ENCODE measurements at regions not wholly inside any gene's neighbourhood (a gene's known extent, or its start where the extent isn't known, plus 50 kb on each side); places are given as distances from the start of the nearest gene placed in this dataset.

GRCh38 chr4:181684310-181684709 lies 558.9 kb upstream of the TENM3 start:
- Histone ChIP-seq H3K27ac (ENCODE audit: control insufficient read depth, insufficient read depth) (no peak overlapping the region), H3K36me3 (ENCODE audit: control insufficient read depth in 2 of 2, insufficient read depth in 2 of 2, low read length in 1 of 2) (no peaks in the 10 kb centered on the region), H3K4me2 (ENCODE audit: control insufficient read depth, insufficient read depth) (no peak overlapping the region), H4K20me1 (ENCODE audit: control insufficient read depth, insufficient read depth) (no peaks in the 10 kb centered on the region), H2AFZ (ENCODE audit: control insufficient read depth, low read depth, low read length) (no peak overlapping the region), H3K4me1 (ENCODE audit: control insufficient read depth, insufficient read depth, low read length) (no peaks in the 10 kb centered on the region), H3K9ac (ENCODE audit: control insufficient read depth, insufficient read depth, low read length) (no peak overlapping the region), H3K9me3 (replicated peaks; ENCODE audit: control insufficient read depth, insufficient read depth, low read length) (no peaks in the 10 kb centered on the region), H3K27me3 (replicated peaks in 1 of 2; ENCODE audit: control insufficient read depth in 2 of 2, insufficient read depth in 2 of 2, low read length in 1 of 2) (no peaks in the 10 kb centered on the region), H3K4me3 (no peak overlapping the region), H3K79me2 (ENCODE audit: control insufficient read depth, insufficient read depth, low read length) (no peaks in the 10 kb centered on the region)
- BruUV-seq (replicated peaks): no TSS peak
- RAD21 ChIA-PET (ENCODE audit: unreplicated experiment): no interaction called here
- SMC1A ChIA-PET (ENCODE audit: uncharacterized antibody, unreplicated experiment): no interaction called here
- in situ Hi-C loops (cut with MboI) (no loop called here), intact Hi-C loops (cut with micrococcal nuclease; ENCODE audit: unreplicated experiment) (no loop called here)
- no peak for ATAC-seq
- DNase-seq (ENCODE audit: low read depth, low spot score): no peak
- CTCF ChIA-PET: no interaction called here
- FAIRE-seq: no peak
- TF ChIP-seq NFYB (IDR thresholded peaks at IDR 0.05; ENCODE audit: insufficient read depth, low read depth, low read length) (no peak), SUZ12 (IDR thresholded peaks at IDR 0.05; ENCODE audit: unreplicated experiment) (no peak), CTCF (IDR thresholded peaks at IDR 0.05 in 2 of 3, conservative IDR thresholded peaks at IDR 0.05 in 1 of 3; ENCODE audit: control insufficient read depth in 2 of 3, extremely low read depth in 1 of 3, insufficient read depth in 1 of 3, low read depth in 3 of 3, low read length in 3 of 3) (no peak), ATF7 (IDR thresholded peaks at IDR 0.05; ENCODE audit: low read depth) (no peak), POU2F2 (IDR thresholded peaks at IDR 0.05; ENCODE audit: borderline replicate concordance, low read depth, low read length) (no peak), ZNF687 (IDR thresholded peaks at IDR 0.05) (no peak), USF2 (IDR thresholded peaks at IDR 0.05; ENCODE audit: borderline replicate concordance, low read depth, low read length) (no peak)
- POLR2A ChIA-PET: no interaction called here
- 2% methylated on average over 2 of the region's 2 CpGs for WGBS (ENCODE audit: insufficient coverage, insufficient replicate concordance, low lambda C conversion rate, missing lambda C conversion rate)

Data from GM12878 (cell line).